GM23248 (cell line): ENCODE measurements at regions not wholly inside any gene's neighbourhood (a gene's known extent, or its start where the extent isn't known, plus 50 kb on each side); places are given as distances from the start of the nearest gene placed in this dataset.

ENCODE experiments used
- EZH2 ChIP-seq: fragments of 200-600 bp; sonication (generic); IDR thresholded peaks from 2 replicates; pipeline ENCODE4 v1.6.1; 2018; ENCODE audit warnings: antibody characterized with exemption, mild to moderate bottlenecking; ENCODE audit not compliant: insufficient read depth, poor library complexity, severe bottlenecking
- EZH2phosphoT487 ChIP-seq: fragments of 200-600 bp; sonication (generic); IDR thresholded peaks from 2 replicates; pipeline ENCODE4 v1.6.1; 2018; ENCODE audit warnings: antibody characterized with exemption, moderate library complexity, mild to moderate bottlenecking, low read depth; ENCODE audit not compliant: insufficient read depth

DNA sequence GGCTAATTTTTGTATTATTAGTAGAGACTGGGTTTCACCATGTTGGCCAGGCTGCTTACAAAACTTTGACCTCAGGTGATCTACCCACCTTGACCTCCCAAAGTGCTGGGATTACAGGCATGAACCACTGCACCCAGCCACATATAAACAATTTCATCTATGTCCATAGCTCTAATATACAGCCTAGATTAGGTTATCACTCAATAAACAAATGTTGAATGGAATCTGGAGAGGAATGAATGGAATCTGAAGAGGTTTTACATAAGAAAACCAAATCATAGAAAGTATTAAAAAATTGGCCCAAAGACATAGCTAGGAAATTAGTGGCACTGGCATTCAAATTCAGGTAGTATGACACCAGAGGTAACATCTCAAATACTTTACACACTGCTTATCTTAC lies 1401.4 kb upstream of the TENM4 start:
- no peak for TF ChIP-seq EZH2
- no peak for TF ChIP-seq EZH2phosphoT487
